Activated CD8-positive, alpha-beta memory T cell treated with anti-CD3 and anti-CD28 coated beads, Interleukin-2, amount 50 U/mL, for 1 hour (primary cell): ENCODE measurements at regions not wholly inside any gene's neighbourhood (a gene's known extent, or its start where the extent isn't known, plus 50 kb on each side); places are given as distances from the start of the nearest gene placed in this dataset.
"Not testable (repeated sequence)": the region's sequence is repeated elsewhere in the genome, so short reads cannot be mapped to it uniquely, and the experiment has no call there.

ENCODE experiments used
- DNase-seq: peaks from one replicate; pipeline ENCODE4 v3.0.0-alpha.2; 2020; ENCODE audit errors: extremely low read depth

- no peak for DNase-seq
Measured at GRCh38 chr11:82536706-82537105, 197.0 kb downstream of the FAM181B start.

GRCh38 chr11:82533628-82534327, 199.9 kb downstream of the FAM181B start:
- DNase-seq: no peak

GRCh38 chr11:82529936-82530335, 203.7 kb downstream of the FAM181B start:
- no peak for DNase-seq

- no peak for DNase-seq
Measured at GRCh38 chr11:82527081-82527584, 206.5 kb downstream of the FAM181B start.

GRCh38 chr11:82523141-82523540, 210.5 kb downstream of the FAM181B start:
- no peak for DNase-seq

- no peak for DNase-seq
Measured at GRCh38 chr11:82521427-82521826, 212.2 kb downstream of the FAM181B start.

GRCh38 chr11:82507288-82507687, 226.4 kb downstream of the FAM181B start:
- no peak for DNase-seq

- no peak for DNase-seq
Measured at GRCh38 chr11:82505379-82505778, 228.3 kb downstream of the FAM181B start.

- not testable (repeated sequence) for DNase-seq
Measured at GRCh38 chr11:82501174-82501573, 232.5 kb downstream of the FAM181B start.

GRCh38 chr11:82494988-82495432, 238.7 kb downstream of the FAM181B start:
- DNase-seq: no peak

GRCh38 chr11:82474876-82475275, 258.8 kb downstream of the FAM181B start:
- DNase-seq: no peak

GRCh38 chr11:82465481-82465880, 268.2 kb downstream of the FAM181B start:
- no peak for DNase-seq

GRCh38 chr11:82462608-82463242, 270.9 kb downstream of the FAM181B start:
- no peak for DNase-seq

GRCh38 chr11:82458761-82459160, 274.9 kb downstream of the FAM181B start:
- no peak for DNase-seq

GRCh38 chr11:82458147-82458546, 275.5 kb downstream of the FAM181B start:
- DNase-seq: no peak

GRCh38 chr11:82450996-82451395, 282.7 kb downstream of the FAM181B start:
- no peak for DNase-seq

- no peak for DNase-seq
Measured at GRCh38 chr11:82406611-82407010, 327.1 kb downstream of the FAM181B start.

- DNase-seq: no peak
Measured at GRCh38 chr11:82405421-82405820, 328.2 kb downstream of the FAM181B start.

GRCh38 chr11:82404981-82405380, 328.7 kb downstream of the FAM181B start:
- no peak for DNase-seq

- no peak for DNase-seq
Measured at GRCh38 chr11:82403640-82404305, 329.9 kb downstream of the FAM181B start.

- no peak for DNase-seq
Measured at GRCh38 chr11:82398300-82398815, 335.3 kb downstream of the FAM181B start.

GRCh38 chr11:82396639-82397038, 337.0 kb downstream of the FAM181B start:
- DNase-seq: not testable (repeated sequence)
